Panc1 (cell line): ENCODE measurements at regions not wholly inside any gene's neighbourhood (a gene's known extent, or its start where the extent isn't known, plus 50 kb on each side); places are given as distances from the start of the nearest gene placed in this dataset.

Experiments
- SIN3A ChIP-seq: IDR thresholded peaks from 2 replicates; pipeline ENCODE4 v1.6.1; 2012; ENCODE audit warnings: low read depth, mild to moderate bottlenecking, low read length, moderate library complexity, borderline replicate concordance; ENCODE audit not compliant: insufficient read depth
- TF ChIP-seq, protein P1 (sequence below): fragments of 450-650 bp; IDR thresholded peaks from 2 replicates; pipeline ENCODE4 v1.5.1; 2017; ENCODE audit warnings: mild to moderate bottlenecking

DNA sequence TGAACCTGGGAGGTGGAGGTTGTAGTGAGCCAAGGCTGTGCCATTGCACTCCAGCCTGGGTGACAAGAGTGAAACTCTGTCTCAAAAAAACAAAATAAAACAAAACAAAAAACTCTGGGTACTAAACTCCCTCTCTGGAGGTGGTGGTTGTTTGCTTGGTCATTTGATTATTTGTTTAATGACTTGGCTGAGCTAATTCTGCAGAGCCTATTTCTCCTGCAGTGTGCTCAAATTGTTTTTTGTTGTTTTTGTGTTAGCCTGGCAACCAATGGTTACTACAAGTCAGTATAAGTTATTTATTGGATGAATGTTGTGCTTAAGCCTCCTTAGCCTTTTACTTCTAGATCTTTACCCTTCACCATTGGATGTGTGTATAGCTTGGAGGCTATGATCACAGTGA, 387.5 kb downstream of the ADCYAP1 start:
- TF ChIP-seq, protein P1, sequence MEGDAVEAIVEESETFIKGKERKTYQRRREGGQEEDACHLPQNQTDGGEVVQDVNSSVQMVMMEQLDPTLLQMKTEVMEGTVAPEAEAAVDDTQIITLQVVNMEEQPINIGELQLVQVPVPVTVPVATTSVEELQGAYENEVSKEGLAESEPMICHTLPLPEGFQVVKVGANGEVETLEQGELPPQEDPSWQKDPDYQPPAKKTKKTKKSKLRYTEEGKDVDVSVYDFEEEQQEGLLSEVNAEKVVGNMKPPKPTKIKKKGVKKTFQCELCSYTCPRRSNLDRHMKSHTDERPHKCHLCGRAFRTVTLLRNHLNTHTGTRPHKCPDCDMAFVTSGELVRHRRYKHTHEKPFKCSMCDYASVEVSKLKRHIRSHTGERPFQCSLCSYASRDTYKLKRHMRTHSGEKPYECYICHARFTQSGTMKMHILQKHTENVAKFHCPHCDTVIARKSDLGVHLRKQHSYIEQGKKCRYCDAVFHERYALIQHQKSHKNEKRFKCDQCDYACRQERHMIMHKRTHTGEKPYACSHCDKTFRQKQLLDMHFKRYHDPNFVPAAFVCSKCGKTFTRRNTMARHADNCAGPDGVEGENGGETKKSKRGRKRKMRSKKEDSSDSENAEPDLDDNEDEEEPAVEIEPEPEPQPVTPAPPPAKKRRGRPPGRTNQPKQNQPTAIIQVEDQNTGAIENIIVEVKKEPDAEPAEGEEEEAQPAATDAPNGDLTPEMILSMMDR: no peak
- TF ChIP-seq SIN3A: no peak
